ENCODE measurements at regions not wholly inside any gene's neighbourhood (a gene's known extent, or its start where the extent isn't known, plus 50 kb on each side); places are given as distances from the start of the nearest gene placed in this dataset.

- Histone ChIP-seq H3K27ac (no peak overlapping the region), H3K27me3 (no peaks in the 10 kb centered on the region), H3K4me1 (no peaks in the 10 kb centered on the region), H3K9me3 (no peaks in the 10 kb centered on the region), H3K36me3 (ENCODE audit: low read depth, missing control alignments) (no peaks in the 10 kb centered on the region), H3K4me3 (no peak overlapping the region)
- DNase-seq = no peak
- 73 to 94% methylated on average over 4 of the region's 4 CpGs for WGBS, 2 donors
- TF ChIP-seq POLR2A (IDR thresholded peaks at IDR 0.05) = no peak
- TF ChIP-seq CTCF (IDR thresholded peaks at IDR 0.05) = no peak
- intact Hi-C loops (cut with DNase I; ENCODE audit: low total_unique reads) = no loop called here
Measured at GRCh38 chr10:110432084-110432483, 65.6 kb upstream of the DUSP5 start.

- H3K9me3 ChIP-seq = no peaks in the 10 kb centered on the region
- H3K4me3 ChIP-seq = no peak overlapping the region
- H3K27me3 ChIP-seq = no peaks in the 10 kb centered on the region
- intact Hi-C loops (cut with DNase I; ENCODE audit: low total_unique reads) = no loop called here
- H3K27ac ChIP-seq = no peak overlapping the region
- no peaks in the 10 kb centered on the region for H3K4me1 ChIP-seq
- H3K36me3 ChIP-seq (ENCODE audit: low read depth, missing control alignments) = no peaks in the 10 kb centered on the region
- TF ChIP-seq POLR2A (IDR thresholded peaks at IDR 0.05) = no peak
- TF ChIP-seq CTCF (IDR thresholded peaks at IDR 0.05) = no peak
- WGBS, 2 donors = 95 to 97% methylated on average over 4 of the region's 4 CpGs
- DNase-seq = no peak
Measured at GRCh38 chr10:110432814-110433565, 64.7 kb upstream of the DUSP5 start.

- Histone ChIP-seq H3K4me3 (no peak overlapping the region), H3K27me3 (no peaks in the 10 kb centered on the region), H3K4me1 (no peaks in the 10 kb centered on the region), H3K27ac (no peak overlapping the region), H3K9me3 (no peaks in the 10 kb centered on the region), H3K36me3 (ENCODE audit: low read depth, missing control alignments) (no peaks in the 10 kb centered on the region)
- no peak for DNase-seq
- 38 to 88% methylated on average over 2 to 9 of the region's 9 CpGs for WGBS, 2 donors
- intact Hi-C loops (cut with DNase I; ENCODE audit: low total_unique reads) = no loop called here
- TF ChIP-seq CTCF (IDR thresholded peaks at IDR 0.05) (no peak), POLR2A (IDR thresholded peaks at IDR 0.05) (no peak)
Measured at GRCh38 chr10:110433740-110434139, 64.0 kb upstream of the DUSP5 start.

GRCh38 chr10:110434489-110435096 lies 63.1 kb upstream of the DUSP5 start:
- intact Hi-C loops (cut with DNase I; ENCODE audit: low total_unique reads) = no loop called here
- 84 to 91% methylated on average over 5 of the region's 5 CpGs for WGBS, 2 donors
- H3K9me3 ChIP-seq = no peaks in the 10 kb centered on the region
- DNase-seq = no peak
- no peak for TF ChIP-seq CTCF (IDR thresholded peaks at IDR 0.05)
- no peak for TF ChIP-seq POLR2A (IDR thresholded peaks at IDR 0.05)
- no peak overlapping the region for H3K27ac ChIP-seq
- no peaks in the 10 kb centered on the region for H3K4me1 ChIP-seq
- no peaks in the 10 kb centered on the region for H3K27me3 ChIP-seq
- H3K4me3 ChIP-seq = no peak overlapping the region
- no peaks in the 10 kb centered on the region for H3K36me3 ChIP-seq (ENCODE audit: low read depth, missing control alignments)
